HFF-Myc (cell line): ENCODE measurements at regions not wholly inside any gene's neighbourhood (a gene's known extent, or its start where the extent isn't known, plus 50 kb on each side); places are given as distances from the start of the nearest gene placed in this dataset.

ENCODE experiments used
- DNase-seq: peaks from one replicate; pipeline ENCODE4 v3.0.0-alpha.2; 2011; ENCODE audit warnings: low read depth; ENCODE audit errors: extremely low read depth
- H3K4me3 ChIP-seq: replicated peaks from 2 replicates; pipeline ENCODE4 v1.5.1; 2011; ENCODE audit warnings: low read depth, mild to moderate bottlenecking, control low read depth, low read length
- TF ChIP-seq, protein P1 (sequence below): IDR thresholded peaks from 2 replicates; pipeline ENCODE4 v1.5.1; 2012; ENCODE audit warnings: mild to moderate bottlenecking, low read depth, low read length, control low read depth; ENCODE audit errors: missing control alignments

DNA sequence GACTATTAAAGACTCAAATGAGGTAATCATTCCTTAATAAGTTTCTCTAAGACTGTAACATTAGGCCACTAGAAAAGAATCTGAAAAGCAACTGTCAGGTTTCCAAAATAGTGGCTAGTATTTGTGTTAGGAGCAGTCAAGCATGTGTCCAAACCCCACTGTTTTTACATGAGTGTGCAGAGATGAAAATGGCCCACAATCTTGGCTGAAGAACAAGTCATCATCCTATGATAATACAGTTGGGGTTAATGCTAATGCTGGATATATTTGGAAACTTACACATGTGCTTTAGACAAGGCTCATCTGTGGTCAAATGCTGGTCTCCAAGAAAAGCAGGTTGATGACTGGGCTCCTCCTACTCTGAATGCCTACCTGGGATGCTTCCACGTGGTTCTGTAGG, 73.6 kb downstream of the MAIP1 start:
- no peak for DNase-seq
- H3K4me3 ChIP-seq, result no peak overlapping the region
- TF ChIP-seq, protein P1, sequence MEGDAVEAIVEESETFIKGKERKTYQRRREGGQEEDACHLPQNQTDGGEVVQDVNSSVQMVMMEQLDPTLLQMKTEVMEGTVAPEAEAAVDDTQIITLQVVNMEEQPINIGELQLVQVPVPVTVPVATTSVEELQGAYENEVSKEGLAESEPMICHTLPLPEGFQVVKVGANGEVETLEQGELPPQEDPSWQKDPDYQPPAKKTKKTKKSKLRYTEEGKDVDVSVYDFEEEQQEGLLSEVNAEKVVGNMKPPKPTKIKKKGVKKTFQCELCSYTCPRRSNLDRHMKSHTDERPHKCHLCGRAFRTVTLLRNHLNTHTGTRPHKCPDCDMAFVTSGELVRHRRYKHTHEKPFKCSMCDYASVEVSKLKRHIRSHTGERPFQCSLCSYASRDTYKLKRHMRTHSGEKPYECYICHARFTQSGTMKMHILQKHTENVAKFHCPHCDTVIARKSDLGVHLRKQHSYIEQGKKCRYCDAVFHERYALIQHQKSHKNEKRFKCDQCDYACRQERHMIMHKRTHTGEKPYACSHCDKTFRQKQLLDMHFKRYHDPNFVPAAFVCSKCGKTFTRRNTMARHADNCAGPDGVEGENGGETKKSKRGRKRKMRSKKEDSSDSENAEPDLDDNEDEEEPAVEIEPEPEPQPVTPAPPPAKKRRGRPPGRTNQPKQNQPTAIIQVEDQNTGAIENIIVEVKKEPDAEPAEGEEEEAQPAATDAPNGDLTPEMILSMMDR, result no peak

DNA sequence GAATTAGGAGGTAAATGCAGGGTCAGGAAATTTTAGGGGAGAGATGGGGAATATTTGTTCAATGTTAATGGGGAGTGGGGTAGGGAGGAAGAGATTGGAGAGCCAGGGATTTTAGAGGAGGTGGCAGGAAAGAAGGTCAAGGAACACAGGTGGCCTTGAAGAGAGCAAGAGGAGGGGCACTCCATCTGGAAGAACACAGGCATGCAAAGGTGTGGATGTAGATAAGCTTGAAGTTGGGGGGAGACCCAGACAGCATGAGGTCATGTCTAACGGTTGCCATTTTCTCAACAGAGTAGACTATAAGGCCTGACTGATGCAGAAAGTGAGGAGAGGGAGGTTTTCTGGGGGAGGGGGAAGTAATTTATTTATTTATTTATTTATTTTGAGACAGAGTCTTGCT, 77.5 kb downstream of the MAIP1 start:
- no peak overlapping the region for H3K4me3 ChIP-seq
- no peak for DNase-seq
- TF ChIP-seq, protein P1, result no peak

DNA sequence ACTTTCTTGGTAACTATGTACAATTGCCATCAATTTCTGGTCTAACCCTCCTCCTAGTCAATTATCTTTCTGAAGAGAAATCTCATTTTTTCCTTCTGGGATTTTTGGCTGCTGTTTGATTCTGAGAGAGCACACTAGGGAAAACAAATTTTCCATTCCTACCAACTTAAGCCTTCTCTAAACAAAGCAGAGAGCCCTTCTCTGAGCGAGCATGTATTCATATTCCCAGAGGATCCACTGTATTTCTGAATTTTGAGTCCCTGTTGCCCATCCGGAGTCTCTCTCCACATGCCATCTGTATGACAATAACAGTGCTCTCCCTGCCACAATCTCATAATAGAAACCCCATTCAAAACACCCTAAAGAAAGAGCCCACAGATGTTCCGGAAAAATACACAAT, 78.5 kb downstream of the MAIP1 start:
- no peak for DNase-seq
- TF ChIP-seq, protein P1, result no peak
- H3K4me3 ChIP-seq, result no peak overlapping the region

DNA sequence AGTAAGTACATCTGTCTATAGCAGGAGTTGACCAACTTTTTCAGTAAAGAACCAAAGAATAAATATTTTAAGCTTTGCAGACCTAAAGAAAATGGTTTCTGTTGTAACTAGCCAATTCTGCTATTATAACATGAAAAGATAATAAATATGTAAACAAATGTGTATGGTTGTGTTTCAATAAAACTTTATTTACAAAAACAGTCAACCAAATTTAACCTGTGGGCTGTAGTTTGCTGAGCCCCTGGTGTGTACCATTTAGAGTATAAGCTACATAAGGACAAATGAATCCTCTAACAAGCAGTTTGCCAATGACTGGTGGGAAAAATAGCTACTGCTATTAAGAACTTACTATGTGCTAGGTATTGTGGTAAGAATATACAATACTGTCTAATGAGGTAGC, 79.4 kb downstream of the MAIP1 start:
- H3K4me3 ChIP-seq, result no peak overlapping the region
- TF ChIP-seq, protein P1, result no peak
- DNase-seq, result no peak

DNA sequence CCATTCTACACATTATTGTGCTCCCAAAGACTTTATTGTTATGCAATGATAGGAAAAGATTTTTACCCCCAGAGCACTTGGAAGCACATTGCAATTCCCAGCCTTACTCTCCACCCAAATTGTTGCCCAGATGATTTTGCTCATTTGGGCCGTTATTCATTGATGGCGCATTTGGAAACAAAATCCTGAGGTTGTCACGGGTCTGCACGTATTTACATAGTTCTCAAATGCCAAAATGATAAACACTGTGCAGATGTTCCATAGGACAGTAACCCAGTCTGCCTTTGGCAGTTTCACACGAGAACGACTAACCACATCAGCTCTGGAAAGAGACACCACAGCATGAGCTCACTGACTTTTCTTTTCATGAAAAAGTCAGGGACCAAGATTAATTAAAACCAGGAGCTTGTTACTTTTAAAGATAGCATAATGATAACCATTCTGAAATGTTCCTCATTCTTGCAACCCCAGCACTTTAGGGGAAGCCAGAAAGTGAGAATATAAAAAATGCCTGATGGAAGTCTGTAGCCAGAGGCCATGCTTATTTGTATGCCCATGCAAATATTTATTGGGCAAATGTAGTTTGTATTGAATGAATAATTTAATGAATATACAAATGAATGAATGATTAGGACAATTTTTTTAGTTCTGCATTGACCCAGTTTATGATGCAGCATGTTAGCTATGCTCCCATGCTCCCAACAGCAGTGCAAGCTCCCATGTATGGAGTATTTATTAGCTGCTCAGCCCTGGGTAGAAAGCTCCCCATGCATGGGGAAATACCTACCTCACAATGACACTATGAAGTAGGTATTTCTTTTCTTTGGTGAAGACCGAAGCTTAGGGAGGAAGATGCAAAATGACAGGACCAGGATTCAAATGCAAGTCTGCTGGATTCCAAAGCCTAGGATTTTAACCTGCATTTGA, 84.6 kb downstream of the MAIP1 start:
- TF ChIP-seq, protein P1, result no peak
- no peak overlapping the region for H3K4me3 ChIP-seq
- DNase-seq, result peak; percentile 90

DNA sequence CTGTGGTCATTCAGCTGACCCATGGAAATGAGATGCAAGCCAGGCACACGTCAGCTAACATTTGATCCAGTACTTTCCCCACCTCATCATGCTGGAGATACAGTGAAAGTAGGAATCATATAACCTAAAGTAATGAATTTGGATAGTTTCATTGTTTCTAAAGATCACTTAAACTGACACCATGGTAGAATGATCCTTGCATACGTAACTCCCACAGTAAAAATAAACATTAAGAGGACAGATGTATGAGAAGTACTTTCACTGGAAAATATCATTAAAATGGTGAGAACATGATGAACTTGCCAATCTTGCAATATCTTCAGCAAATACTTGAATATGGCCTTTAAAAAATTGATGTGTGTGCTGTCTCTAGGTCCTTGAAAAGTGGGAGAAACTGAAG, 85.4 kb downstream of the MAIP1 start:
- TF ChIP-seq, protein P1, result no peak
- H3K4me3 ChIP-seq, result no peak overlapping the region
- no peak for DNase-seq

DNA sequence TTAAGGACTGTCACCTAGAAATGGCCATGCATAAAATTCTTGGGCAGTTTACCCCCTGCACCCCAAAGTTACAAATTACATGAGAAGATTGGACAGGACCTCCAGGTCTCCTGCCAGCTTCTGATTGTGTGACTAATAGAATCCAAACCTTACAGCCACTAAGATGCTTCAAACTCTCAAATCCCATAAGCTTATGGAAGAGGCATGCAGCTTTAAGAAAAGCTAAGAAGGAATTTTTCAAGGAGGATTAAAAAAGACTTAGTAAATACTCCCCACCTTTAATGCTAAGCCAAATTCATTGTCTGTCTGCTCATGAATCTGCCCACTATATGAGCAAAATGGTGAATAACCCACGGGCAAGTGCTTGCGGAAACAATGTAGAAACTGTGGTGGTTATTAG, 86.3 kb downstream of the MAIP1 start:
- TF ChIP-seq, protein P1, result no peak
- no peak for DNase-seq
- no peak overlapping the region for H3K4me3 ChIP-seq
